ENCODE measurements at regions not wholly inside any gene's neighbourhood (a gene's known extent, or its start where the extent isn't known, plus 50 kb on each side); places are given as distances from the start of the nearest gene placed in this dataset.

DNA sequence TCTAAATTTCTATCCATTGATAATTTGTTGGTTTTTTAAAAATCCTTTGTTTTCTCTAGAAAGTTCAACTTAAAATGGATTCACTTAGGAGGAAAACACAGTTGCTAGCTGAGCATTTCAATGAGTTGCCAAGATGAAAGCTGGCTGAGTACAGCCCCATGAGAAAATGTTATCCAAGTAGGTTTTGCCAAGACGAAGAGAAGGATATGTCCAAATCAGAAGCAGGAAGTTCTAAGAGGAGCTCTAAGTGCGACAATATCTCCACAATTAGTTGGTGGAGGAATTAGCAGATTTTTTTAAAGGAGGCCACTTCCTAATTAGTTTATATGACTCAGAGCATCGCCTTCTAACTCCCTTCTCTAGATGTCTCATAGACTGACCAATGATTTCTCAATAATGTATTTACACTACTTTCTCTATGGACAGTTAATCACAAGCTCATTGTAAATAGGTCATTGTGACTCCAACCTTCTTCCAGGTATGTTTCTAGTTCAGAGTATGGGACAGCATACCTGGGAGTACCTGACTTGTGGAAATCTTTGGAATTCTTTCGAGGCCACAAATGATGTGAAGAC is 873.3 kb upstream of the SOX9 start:
- TF ChIP-seq, protein P1, sequence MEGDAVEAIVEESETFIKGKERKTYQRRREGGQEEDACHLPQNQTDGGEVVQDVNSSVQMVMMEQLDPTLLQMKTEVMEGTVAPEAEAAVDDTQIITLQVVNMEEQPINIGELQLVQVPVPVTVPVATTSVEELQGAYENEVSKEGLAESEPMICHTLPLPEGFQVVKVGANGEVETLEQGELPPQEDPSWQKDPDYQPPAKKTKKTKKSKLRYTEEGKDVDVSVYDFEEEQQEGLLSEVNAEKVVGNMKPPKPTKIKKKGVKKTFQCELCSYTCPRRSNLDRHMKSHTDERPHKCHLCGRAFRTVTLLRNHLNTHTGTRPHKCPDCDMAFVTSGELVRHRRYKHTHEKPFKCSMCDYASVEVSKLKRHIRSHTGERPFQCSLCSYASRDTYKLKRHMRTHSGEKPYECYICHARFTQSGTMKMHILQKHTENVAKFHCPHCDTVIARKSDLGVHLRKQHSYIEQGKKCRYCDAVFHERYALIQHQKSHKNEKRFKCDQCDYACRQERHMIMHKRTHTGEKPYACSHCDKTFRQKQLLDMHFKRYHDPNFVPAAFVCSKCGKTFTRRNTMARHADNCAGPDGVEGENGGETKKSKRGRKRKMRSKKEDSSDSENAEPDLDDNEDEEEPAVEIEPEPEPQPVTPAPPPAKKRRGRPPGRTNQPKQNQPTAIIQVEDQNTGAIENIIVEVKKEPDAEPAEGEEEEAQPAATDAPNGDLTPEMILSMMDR (IDR thresholded peaks at IDR 0.05), result no peak
- TF ChIP-seq POLR2AphosphoS5 (IDR thresholded peaks at IDR 0.05; ENCODE audit: low read depth, low read length), result no peak
- no peak for TF ChIP-seq TCF7L2 (IDR thresholded peaks at IDR 0.05; ENCODE audit: low read depth, low read length)
- TF ChIP-seq, protein P2, sequence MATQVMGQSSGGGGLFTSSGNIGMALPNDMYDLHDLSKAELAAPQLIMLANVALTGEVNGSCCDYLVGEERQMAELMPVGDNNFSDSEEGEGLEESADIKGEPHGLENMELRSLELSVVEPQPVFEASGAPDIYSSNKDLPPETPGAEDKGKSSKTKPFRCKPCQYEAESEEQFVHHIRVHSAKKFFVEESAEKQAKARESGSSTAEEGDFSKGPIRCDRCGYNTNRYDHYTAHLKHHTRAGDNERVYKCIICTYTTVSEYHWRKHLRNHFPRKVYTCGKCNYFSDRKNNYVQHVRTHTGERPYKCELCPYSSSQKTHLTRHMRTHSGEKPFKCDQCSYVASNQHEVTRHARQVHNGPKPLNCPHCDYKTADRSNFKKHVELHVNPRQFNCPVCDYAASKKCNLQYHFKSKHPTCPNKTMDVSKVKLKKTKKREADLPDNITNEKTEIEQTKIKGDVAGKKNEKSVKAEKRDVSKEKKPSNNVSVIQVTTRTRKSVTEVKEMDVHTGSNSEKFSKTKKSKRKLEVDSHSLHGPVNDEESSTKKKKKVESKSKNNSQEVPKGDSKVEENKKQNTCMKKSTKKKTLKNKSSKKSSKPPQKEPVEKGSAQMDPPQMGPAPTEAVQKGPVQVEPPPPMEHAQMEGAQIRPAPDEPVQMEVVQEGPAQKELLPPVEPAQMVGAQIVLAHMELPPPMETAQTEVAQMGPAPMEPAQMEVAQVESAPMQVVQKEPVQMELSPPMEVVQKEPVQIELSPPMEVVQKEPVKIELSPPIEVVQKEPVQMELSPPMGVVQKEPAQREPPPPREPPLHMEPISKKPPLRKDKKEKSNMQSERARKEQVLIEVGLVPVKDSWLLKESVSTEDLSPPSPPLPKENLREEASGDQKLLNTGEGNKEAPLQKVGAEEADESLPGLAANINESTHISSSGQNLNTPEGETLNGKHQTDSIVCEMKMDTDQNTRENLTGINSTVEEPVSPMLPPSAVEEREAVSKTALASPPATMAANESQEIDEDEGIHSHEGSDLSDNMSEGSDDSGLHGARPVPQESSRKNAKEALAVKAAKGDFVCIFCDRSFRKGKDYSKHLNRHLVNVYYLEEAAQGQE (IDR thresholded peaks at IDR 0.05; ENCODE audit: insufficient read depth in 1 of 2, low read depth in 2 of 2, low read length in 1 of 2), result no peak
- TF ChIP-seq SIN3A (IDR thresholded peaks at IDR 0.05; ENCODE audit: borderline replicate concordance, insufficient read depth, low read depth, low read length), result no peak
- H3K9me3 ChIP-seq (ENCODE audit: control insufficient read depth, insufficient read depth, low read depth, low read length), result no peaks in the 10 kb centered on the region
- DNase-seq (ENCODE audit: low read depth, low spot score), result no peak
- intact Hi-C loops (cut with micrococcal nuclease; ENCODE audit: unreplicated experiment) (no loop called here), in situ Hi-C loops (cut with HindIII; ENCODE audit: low pct_unique_long_range_greater_than_20kb, low sequenced_read_pairs) (no loop called here)
- H3K27ac ChIP-seq (ENCODE audit: low read length), result no peak overlapping the region
- CTCF ChIA-PET, result no interaction called here
- no peak for ATAC-seq
- no peaks in the 10 kb centered on the region for H3K36me3 ChIP-seq (ENCODE audit: control insufficient read depth, insufficient read depth, low read length)
- no peak overlapping the region for H3K4me3 ChIP-seq (ENCODE audit: low read depth in 2 of 2, low read length in 2 of 2)
- BruUV-seq (replicated peaks), result no TSS peak
- POLR2A ChIA-PET, result no interaction called here
- no peaks in the 10 kb centered on the region for H3K4me1 ChIP-seq (ENCODE audit: control insufficient read depth, insufficient read depth, low read length)
- H3K27me3 ChIP-seq (ENCODE audit: control insufficient read depth, insufficient read depth, low read length), result no peaks in the 10 kb centered on the region

DNA sequence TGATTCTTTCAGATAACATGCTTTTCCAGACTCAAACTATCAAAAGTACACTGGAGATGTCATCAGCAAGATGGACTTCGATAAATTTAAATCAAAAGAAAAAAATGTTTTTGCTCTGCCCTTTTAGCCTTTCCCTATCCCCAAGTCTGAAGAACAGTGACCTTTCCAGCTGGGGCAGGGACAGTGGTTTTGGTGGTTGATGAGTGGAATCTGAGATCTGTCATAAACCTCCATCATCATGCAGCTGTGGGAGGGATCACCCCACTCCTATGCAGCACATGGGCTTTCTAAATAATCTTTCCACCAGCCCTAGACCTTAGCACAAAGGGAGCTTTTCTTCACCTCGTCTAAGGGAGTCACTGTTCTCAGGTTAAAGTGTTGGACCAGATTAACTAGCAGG is 869.5 kb upstream of the SOX9 start:
- ATAC-seq (no peak), DNase-seq (ENCODE audit: low read depth, low spot score) (no peak)
- in situ Hi-C loops (cut with HindIII; ENCODE audit: low pct_unique_long_range_greater_than_20kb, low sequenced_read_pairs), result no loop called here
- no TSS peak for BruUV-seq (replicated peaks)
- TF ChIP-seq TCF7L2 (IDR thresholded peaks at IDR 0.05; ENCODE audit: low read depth, low read length), result no peak
- TF ChIP-seq, protein P2 (IDR thresholded peaks at IDR 0.05; ENCODE audit: insufficient read depth in 1 of 2, low read depth in 2 of 2, low read length in 1 of 2), result no peak
- TF ChIP-seq, protein P1 (IDR thresholded peaks at IDR 0.05), result no peak
- TF ChIP-seq SIN3A (IDR thresholded peaks at IDR 0.05; ENCODE audit: borderline replicate concordance, insufficient read depth, low read depth, low read length), result no peak
- TF ChIP-seq POLR2AphosphoS5 (IDR thresholded peaks at IDR 0.05; ENCODE audit: low read depth, low read length), result no peak
- no peak overlapping the region for H3K4me3 ChIP-seq (ENCODE audit: low read depth in 2 of 2, low read length in 2 of 2)
- H3K27me3 ChIP-seq (ENCODE audit: control insufficient read depth, insufficient read depth, low read length), result no peaks in the 10 kb centered on the region
- ChIA-PET CTCF (no interaction called here), POLR2A (no interaction called here)
- no peaks in the 10 kb centered on the region for H3K9me3 ChIP-seq (ENCODE audit: control insufficient read depth, insufficient read depth, low read depth, low read length)
- H3K36me3 ChIP-seq (ENCODE audit: control insufficient read depth, insufficient read depth, low read length), result no peaks in the 10 kb centered on the region
- intact Hi-C loops (cut with micrococcal nuclease; ENCODE audit: unreplicated experiment), result no loop called here
- H3K27ac ChIP-seq (ENCODE audit: low read length), result no peak overlapping the region
- H3K4me1 ChIP-seq (ENCODE audit: control insufficient read depth, insufficient read depth, low read length), result no peaks in the 10 kb centered on the region

Data from Panc1 (cell line).